Nephron progenitor cell (in vitro differentiated cells): ENCODE measurements at regions not wholly inside any gene's neighbourhood (a gene's known extent, or its start where the extent isn't known, plus 50 kb on each side); places are given as distances from the start of the nearest gene placed in this dataset.
A peak's percentile ranks its signal among the peaks of the same experiment; 100 is the strongest.

Experiments used
- DNase-seq: peaks from one replicate; pipeline ENCODE4 v3.0.0; 2021
- H3K27ac Mint-ChIP-seq: 2 replicates; pipeline ENCODE4 v1.8.0; 2021; ENCODE audit warnings: mild to moderate bottlenecking, moderate library complexity, mixed read lengths
- H3K27me3 Mint-ChIP-seq: 2 replicates; pipeline ENCODE4 v1.8.0; 2021; ENCODE audit warnings: mild to moderate bottlenecking, low read depth, mixed read lengths; ENCODE audit not compliant: poor library complexity
- H3K36me3 Mint-ChIP-seq: 2 replicates; pipeline ENCODE4 v1.8.0; 2021; ENCODE audit warnings: low read depth, mixed read lengths
- H3K4me1 Mint-ChIP-seq: 2 replicates; pipeline ENCODE4 v1.8.0; 2021; ENCODE audit warnings: mixed read lengths
- H3K4me3 Mint-ChIP-seq: 2 replicates; pipeline ENCODE4 v1.8.0; 2021; ENCODE audit warnings: mild to moderate bottlenecking, moderate library complexity, mixed read lengths
- H3K9me3 Mint-ChIP-seq: 2 replicates; pipeline ENCODE4 v1.8.0; 2021; ENCODE audit warnings: mild to moderate bottlenecking, moderate library complexity, mixed read lengths
- CTCF ChIP-seq: fragments of 200-600 bp; sonication (generic); IDR thresholded peaks from 2 replicates; pipeline ENCODE4 v1.5.0; 2021; ENCODE audit warnings: antibody characterized with exemption

- Mint-ChIP-seq H3K27ac (no peak overlapping the region), H3K4me3 (no peak overlapping the region), H3K9me3 (peaks cover 27% of the 10 kb centered on the region), H3K36me3 (no peaks in the 10 kb centered on the region), H3K4me1 (no peaks in the 10 kb centered on the region), H3K27me3 (peaks cover 3% of the 10 kb centered on the region)
- TF ChIP-seq CTCF, result no peak
- DNase-seq, result no peak
Observed at GRCh38 chr5:164934039-164934438, 1428.6 kb downstream of the MAT2B start.

- TF ChIP-seq CTCF, result no peak
- peaks cover 3% of the 10 kb centered on the region for H3K27me3 Mint-ChIP-seq
- DNase-seq, result no peak
- no peak overlapping the region for H3K4me3 Mint-ChIP-seq
- H3K36me3 Mint-ChIP-seq, result no peaks in the 10 kb centered on the region
- H3K9me3 Mint-ChIP-seq, result peaks cover 21% of the 10 kb centered on the region
- no peak overlapping the region for H3K27ac Mint-ChIP-seq
- H3K4me1 Mint-ChIP-seq, result no peaks in the 10 kb centered on the region
Observed at GRCh38 chr5:164934561-164934960, 1429.1 kb downstream of the MAT2B start.

- Mint-ChIP-seq H3K27ac (no peak overlapping the region), H3K4me3 (no peak overlapping the region), H3K27me3 (no peaks in the 10 kb centered on the region), H3K9me3 (peaks cover 5% of the 10 kb centered on the region), H3K36me3 (no peaks in the 10 kb centered on the region), H3K4me1 (no peaks in the 10 kb centered on the region)
- no peak for TF ChIP-seq CTCF
- no peak for DNase-seq
Observed at GRCh38 chr5:164941132-164941531, 1435.7 kb downstream of the MAT2B start.

- no peaks in the 10 kb centered on the region for H3K9me3 Mint-ChIP-seq
- H3K27me3 Mint-ChIP-seq, result no peaks in the 10 kb centered on the region
- no peaks in the 10 kb centered on the region for H3K4me1 Mint-ChIP-seq
- no peak for TF ChIP-seq CTCF
- no peak overlapping the region for H3K27ac Mint-ChIP-seq
- H3K4me3 Mint-ChIP-seq, result no peak overlapping the region
- DNase-seq, result no peak
- no peaks in the 10 kb centered on the region for H3K36me3 Mint-ChIP-seq
Observed at GRCh38 chr5:164950927-164951326, 1445.5 kb downstream of the MAT2B start.

- H3K9me3 Mint-ChIP-seq, result no peaks in the 10 kb centered on the region
- no peak overlapping the region for H3K27ac Mint-ChIP-seq
- TF ChIP-seq CTCF, result no peak
- no peak overlapping the region for H3K4me3 Mint-ChIP-seq
- H3K36me3 Mint-ChIP-seq, result no peaks in the 10 kb centered on the region
- no peaks in the 10 kb centered on the region for H3K4me1 Mint-ChIP-seq
- no peaks in the 10 kb centered on the region for H3K27me3 Mint-ChIP-seq
- DNase-seq, result no peak
Observed at GRCh38 chr5:164951570-164951969, 1446.2 kb downstream of the MAT2B start.

- H3K4me1 Mint-ChIP-seq, result no peaks in the 10 kb centered on the region
- no peak overlapping the region for H3K27ac Mint-ChIP-seq
- TF ChIP-seq CTCF, result peak; percentile 13
- H3K4me3 Mint-ChIP-seq, result no peak overlapping the region
- DNase-seq, result no peak
- no peaks in the 10 kb centered on the region for H3K9me3 Mint-ChIP-seq
- no peaks in the 10 kb centered on the region for H3K27me3 Mint-ChIP-seq
- H3K36me3 Mint-ChIP-seq, result no peaks in the 10 kb centered on the region
Observed at GRCh38 chr5:164958688-164959087, 1453.3 kb downstream of the MAT2B start.
